ENCODE measurements at regions not wholly inside any gene's neighbourhood (a gene's known extent, or its start where the extent isn't known, plus 50 kb on each side); places are given as distances from the start of the nearest gene placed in this dataset.
"Not testable (repeated sequence)": the region's sequence is repeated elsewhere in the genome, so short reads cannot be mapped to it uniquely, and the experiment has no call there.

DNA sequence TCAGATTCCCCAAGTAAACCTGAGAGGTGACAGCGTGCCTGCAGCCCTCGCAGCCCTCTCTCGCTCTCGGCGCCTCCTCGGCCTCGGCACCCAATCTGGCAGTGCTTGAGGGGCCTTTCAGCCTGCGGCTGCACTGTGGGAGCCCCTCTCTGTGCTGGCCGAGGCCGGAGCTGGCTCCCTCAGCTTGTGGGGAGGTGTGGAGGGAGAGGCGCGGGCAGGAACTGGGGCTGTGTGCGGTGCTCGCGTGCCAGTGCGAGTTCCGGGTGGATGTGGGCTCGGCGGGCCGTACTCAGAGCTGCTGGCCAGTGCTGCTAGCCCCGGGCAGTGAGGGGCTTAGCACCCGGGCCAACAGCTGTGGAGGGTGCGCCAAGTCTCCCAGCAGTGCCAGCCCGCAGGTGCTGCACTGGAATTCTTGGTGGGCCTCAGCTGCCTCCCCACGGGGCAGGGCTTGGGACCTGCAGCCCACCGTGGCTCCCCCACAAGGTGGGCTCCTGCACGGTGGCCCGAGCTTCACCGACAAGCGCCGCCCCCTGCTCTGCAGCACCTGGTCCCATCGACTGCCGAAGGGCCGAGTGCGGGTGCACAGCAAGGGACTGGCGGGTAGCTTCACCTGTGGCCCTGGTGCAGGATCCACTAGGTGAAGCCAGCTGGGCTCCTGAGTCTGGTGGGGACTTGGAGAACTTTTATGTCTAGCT lies 809.7 kb upstream of the ADGRB3 start:
- no peak for DNase-seq

DNA sequence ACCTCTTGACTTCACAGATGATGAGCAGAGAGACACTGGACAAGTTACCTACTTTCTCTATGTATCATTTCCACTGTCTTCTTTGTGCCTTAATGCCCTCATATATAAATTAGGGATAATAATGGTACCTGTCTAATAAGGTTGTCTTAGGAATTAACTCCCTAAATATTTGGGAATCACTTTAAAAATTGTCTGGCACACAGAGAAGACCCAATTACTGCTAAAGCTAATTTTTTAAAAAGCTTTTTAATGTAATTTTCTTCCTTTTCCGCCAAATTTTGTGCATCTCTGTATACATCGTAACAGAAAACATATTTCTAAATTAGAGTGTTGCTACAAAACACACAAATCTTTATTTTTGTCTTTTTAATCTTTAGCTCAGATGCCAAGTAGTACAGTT lies 816.8 kb upstream of the ADGRB3 start:
- DNase-seq, result no peak

DNA sequence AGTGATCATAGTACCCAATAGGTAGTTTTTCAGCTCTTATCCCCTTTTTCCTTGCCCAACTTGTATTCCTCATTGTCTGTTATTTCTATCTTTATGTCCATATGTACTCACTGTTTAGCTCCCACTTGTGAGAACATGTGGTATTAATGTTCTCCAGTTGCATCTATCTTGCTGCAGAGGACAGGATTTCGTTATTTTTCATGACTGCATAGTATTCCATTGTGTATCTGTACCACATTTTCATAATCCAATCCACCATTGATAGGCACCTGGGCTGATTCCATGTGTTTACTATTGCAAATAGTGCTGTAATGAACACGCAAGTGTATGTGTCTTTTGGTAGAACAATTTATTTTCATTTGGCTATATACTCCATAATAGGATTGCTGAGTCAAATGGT lies 819.5 kb upstream of the ADGRB3 start:
- DNase-seq, result no peak

DNA sequence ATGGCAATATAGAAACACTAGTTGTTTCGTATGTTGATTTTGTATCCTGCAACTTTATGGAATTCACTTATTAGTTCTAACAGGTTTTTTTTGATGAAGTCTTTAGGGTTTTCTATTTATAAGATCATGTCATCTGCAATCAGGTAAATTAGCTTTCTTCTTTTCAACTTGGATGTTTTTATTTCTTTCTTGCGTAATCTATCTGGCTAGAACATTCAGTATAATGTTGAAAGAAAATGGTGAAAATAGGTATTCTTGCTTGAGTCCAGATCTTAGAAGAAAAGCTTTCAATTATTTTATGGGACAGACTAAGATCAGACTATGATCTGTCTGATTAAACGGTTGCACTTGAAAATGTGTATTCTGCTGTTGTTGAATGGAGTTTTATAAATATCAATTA lies 820.8 kb upstream of the ADGRB3 start:
- no peak for DNase-seq

DNA sequence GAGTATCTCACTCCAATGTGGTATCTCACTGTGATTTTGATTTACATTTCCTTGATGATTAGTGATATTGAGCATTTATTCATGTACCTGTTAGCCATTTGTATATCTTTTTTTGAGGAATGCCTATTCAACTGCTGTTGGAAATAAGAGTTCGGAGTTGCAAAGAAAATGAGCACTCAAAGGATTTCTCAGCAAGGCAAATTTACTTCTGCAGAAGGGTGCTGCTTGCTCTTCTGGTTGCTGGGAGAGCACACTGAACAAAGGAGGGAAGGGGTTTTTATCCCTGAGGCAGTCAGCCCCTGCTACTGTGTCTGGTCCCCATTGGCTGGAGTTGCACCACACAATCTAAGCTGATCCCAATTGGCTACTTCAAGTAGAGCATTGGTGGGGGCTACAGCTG lies 822.4 kb upstream of the ADGRB3 start:
- DNase-seq, result no peak

DNA sequence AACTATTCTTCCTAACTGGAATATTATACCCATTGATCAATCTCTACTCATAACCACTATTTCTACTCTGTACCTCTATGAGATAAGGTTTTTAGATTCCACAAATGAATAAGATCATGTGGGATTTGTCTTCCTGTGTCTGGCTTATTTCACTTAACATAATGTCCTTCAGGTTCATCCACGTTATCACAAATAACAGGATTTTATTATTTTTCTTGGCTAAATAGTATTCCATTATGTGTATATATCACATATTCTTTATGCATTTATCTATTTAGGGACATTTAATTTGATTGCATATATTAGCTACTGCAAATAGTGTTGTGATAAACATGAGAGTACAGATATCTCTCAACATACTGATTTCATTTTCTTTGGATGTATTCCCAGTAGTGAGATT lies 823.0 kb upstream of the ADGRB3 start:
- no peak for DNase-seq

DNA sequence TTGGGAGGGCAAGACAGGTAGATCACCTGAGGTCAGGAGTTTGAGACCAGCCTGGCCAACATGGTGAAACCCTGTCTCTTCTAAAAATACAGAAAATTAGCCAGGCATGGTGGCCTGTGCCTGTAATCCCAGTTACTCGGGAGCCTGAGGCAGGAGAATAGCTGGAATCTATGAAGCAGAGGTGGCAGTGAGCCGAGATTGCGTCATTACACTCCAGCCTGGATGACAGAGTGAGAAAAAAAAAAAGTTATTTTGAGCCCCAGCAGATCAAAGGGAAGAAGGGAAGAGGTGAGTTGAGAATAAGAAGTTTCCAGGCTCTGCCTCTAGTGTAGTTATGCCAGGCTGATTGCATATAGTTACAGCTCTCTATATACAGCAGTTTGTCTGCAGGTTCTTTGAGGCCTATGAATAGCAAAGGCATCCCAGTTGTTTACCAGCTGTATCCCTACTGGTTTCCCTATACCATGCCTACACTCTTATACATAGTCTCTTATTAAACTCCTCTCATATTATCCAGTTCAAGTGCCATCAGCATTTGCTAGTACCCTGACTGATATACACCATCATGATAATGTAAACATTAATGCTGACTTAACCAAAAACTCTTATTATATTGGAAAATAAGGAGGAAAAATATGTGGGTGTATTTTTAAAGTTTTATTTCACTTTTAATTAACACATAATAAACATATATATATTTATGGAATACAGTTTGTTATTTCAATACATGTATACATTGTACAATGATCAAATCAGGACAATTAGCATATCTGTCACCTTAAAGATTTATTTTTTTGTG lies 823.6 kb upstream of the ADGRB3 start:
- DNase-seq, result no peak

DNA sequence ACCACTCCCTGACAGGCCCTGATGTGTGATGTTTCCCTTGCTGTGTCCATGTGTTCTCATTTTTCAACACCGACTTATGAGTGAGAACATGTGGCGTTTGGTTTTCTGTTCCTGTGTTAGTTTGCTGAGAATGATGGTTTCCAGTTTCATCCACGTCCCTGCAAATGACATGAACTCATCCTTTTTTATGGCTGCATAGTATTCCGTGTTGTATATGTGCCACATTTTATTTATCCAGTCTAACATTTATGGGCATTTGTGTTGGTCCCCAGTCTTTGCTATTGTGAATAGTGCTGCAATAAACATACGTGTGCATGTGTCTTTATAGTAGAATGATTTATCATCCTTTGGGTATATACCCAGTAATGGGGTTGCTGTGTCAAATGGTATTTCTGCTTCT lies 830.3 kb upstream of the ADGRB3 start:
- not testable (repeated sequence) for DNase-seq

DNA sequence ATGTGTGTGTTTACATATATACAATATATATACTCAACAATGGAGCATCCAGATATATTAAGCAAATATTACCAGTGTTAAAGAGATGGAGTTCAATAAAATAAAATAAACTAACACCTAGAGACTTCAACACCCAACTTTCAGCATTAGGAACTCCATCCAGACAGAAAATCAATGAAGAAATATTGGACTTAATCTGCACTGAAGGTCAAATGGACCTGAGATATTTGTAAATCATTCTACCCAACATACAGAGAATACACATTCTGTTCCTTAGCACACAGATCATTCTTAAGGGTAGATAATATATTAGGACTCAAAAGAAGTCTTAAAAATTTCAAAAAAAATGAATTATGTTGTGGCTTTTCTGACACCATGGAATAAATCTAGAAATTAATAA lies 832.3 kb upstream of the ADGRB3 start:
- DNase-seq, result no peak

DNA sequence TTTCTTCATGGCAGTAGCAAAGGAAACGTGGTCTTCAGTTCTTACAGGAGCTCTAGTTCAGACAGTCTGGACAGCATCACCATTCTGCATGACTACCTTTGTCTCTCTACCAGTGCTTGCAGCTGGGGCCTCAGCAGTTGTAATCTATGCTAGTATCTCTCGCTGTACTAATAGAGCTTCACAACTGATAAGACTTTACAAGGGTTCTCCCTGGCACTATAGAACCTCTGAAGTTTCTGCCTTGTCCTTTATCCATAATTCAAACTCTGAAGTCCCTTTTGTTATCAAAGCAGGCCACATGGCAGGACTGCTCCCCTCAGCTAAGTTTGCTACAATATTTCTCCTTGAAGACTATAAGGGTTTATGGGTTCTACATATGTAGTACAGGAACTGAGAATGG lies 842.1 kb upstream of the ADGRB3 start:
- no peak for DNase-seq

DNA sequence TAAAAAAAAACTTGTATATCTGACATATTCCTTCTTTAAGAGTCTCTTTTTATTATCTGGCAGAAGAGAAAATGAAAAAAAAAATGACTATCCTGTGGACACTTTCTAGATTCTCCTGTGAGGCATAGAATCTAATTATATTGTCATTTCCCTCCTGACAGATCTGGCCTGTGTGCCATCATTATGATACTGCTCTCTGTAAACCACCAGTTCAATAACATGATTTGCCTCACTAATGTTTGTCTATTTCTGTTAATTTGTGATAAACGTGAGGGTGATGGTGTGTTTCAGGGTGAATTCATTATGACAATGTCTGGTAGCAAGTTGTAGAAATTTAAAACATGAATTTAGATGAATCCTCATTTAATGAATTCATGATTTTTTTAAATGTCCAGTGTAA lies 844.5 kb upstream of the ADGRB3 start:
- DNase-seq, result no peak

DNA sequence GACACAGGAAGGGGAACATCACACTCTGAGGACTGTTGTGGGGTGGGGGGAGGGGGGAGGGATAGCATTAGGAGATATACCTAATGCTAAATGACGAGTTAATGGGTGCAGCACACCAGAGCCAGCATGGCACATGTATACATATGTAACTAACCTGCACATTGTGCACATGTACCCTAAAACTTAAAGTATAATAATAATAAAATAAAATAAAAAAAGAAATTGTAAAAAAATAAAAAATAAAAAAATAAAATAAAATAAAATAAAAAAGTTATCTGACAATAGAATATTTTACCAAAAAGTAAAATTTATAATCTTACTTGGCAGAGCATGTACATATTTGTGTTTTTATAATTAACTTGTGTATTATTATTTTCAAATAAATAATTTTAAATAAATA lies 848.0 kb upstream of the ADGRB3 start:
- DNase-seq, result not testable (repeated sequence)

DNA sequence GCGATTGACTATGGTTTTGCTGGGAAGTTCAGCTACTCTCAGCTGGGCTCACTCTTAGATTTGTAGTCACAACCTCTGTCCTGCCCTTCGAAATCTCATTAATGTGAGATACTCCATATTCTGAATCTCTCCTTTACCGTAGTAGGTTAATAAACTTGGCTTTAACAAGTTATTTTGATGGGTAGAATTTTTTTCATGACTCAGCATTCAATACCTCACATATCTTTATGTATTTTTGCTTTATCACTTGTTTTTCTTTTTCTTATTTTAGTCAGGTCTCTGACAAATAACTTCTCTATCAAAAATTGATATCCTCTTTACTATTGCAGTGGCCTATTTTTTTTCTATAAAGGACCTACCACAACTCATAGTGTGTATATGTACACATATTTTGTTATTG lies 855.2 kb upstream of the ADGRB3 start:
- DNase-seq, result no peak

DNA sequence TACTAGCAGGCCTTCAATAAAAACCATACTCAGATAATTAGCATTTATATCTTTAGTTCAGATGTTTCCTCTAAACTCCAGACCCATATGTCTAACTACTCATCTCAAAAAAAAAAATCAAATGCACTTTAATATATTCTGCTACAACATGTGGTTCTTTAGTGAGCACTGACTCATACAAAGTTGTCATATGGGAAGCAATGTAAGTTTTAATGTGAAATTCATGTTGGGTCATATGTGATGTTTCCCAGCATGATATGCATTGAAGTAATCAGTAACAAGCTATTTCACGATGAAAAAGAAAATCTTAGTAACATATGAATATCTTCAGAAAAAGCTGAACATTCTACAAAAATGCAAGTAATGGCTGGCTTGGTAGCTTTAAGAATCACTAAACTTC lies 859.7 kb upstream of the ADGRB3 start:
- no peak for DNase-seq

DNA sequence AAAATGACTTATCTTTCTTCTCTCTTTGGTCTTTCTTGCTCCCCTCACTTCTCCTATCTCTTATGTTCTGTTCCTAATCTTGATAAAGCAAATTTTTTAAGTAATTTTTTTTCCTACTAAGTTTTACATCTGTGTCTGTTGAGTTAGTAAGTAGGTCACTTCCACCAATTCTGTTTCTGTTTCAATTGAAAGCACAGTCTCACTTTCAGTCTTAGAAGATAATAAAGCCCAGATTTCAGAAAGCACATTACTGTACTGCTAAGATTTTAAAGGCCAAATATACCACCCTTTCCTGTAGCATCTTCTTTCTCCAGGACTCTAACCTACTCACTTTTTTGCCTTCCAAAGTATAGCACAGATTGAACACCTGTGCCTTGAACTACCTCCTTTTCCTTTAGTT lies 866.1 kb upstream of the ADGRB3 start:
- DNase-seq, result no peak

DNA sequence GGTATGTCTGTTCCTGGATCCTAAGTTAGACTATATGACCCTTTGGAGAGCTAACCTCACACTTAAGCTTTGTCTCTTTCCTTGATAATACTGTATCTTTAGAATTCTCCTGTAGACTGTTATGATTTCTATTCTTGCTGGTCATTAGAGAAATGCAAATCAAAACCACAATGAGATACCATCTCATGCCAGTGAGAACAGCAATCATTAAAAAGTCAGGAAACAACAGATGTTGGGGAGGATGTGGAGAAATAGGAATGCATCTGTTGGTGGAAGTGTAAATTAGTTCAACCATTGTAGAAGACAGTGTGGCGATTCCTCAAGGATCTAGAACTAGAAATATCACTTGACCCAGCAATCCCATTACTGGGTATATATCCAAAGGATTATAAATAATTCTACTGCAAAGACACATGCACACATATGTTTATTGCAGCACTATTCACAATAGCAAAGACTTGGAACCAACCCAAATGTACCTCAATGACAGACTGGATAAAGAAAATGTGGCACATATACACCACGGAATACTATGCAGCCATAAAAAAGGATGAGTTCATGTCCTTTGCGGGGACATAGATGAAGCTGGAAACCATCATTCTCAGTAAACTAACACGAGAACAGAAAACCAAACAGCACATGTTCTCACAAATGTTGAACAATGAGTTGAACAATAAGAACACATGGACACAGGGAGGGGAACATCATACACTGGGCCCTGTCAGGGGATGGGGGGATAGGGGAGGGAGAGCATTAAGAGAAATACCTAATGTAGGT lies 867.8 kb upstream of the ADGRB3 start:
- not testable (repeated sequence) for DNase-seq

DNA sequence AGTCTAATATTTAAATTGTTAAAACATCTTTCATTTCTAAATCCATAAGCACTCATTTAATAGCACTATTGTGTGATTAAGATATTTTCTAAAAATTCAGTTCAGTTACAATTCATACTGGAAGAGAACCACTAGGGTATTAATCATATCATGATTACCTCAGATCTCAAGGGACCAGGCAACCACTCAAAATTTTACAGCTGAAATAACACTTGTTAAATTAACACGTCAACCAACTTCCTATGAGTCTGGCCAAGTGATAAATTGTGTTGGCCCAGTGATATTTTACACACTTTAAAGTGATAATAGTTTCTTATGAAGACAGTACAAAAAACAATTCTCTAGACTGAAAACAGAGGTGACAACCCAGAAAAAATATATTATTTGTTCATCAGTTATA lies 869.0 kb upstream of the ADGRB3 start:
- no peak for DNase-seq

DNA sequence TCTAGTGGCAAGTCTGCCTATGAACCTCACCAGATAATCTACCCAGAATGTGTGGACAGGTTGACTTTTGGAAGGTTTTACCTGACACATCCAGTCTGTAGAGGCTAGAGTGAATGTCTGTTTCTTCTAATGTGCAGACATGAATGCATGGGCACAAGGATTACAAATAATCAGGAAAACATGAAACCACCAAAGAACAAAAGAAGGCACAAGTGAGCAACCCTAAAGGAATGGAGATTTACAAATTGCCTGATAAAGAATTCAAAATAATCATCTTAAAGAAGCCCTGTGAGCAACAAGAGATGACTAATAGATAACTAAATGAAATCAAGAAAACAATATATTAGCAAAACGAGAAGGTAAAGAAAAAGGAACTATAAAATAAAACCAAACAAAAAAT lies 876.1 kb upstream of the ADGRB3 start:
- DNase-seq, result no peak

DNA sequence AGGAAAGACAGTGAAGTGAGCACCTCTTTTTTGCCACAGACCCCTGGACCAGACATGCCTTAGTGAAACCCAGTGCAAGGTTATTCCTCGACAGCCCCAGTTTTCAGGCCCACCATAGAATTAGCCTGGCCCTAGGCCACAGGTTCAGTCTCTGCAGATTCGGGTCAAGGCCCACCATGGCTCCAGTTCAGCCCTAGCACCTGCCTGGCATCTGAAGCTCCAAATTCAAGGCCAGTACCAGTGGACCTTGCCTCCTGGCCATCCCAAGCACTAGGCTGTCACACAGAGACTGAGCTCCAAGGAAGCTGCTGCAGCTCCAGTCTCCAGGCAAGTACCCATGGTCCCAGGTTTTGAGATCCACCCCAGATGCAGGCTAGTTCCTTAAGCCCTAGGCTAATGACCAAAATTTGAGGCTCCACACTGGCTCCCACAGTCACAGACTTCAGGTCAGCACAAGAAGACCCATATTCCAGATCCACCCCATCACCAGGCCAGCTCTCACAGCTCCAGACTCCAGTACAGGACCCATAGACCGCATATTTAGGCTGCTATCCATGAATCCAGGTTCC lies 877.5 kb upstream of the ADGRB3 start:
- no peak for DNase-seq

DNA sequence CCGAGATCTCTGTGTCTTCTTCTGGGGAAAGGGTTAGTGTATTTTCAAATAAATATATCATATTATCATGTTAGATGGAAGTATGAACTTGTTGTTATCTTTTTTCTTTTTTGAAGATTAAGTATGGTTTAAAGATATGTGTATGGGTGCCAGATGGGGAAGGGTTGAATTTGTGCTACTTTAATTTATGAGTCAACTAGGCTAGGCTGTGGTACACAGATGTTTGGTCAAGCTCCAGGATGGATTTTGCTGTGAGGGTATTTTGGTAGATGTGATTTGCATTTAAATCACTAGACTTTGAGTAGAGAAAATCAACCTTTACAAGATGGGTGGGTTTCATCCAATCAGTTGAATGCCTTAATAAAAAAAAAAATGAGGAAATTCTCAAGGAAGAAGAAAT lies 886.6 kb upstream of the ADGRB3 start:
- no peak for DNase-seq

DNA sequence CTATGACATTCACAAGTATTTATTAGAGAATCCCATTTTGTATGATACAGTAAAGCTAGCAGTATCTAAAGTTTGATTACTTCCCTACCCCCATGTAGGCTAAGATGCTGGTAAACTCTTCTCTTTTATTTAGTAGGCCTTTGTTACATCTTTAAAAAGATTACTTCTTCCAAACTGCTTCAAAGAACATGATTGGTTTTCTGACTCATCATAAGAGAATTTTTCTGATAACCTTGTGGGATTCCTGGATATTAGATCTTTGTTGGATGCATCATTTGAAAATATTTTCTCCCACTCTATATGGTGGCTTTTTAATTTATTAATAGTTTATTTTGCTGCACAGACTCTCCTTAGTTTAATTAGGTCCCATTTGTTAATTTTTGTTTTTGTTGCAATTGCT lies 898.3 kb upstream of the ADGRB3 start:
- DNase-seq, result no peak

DNA sequence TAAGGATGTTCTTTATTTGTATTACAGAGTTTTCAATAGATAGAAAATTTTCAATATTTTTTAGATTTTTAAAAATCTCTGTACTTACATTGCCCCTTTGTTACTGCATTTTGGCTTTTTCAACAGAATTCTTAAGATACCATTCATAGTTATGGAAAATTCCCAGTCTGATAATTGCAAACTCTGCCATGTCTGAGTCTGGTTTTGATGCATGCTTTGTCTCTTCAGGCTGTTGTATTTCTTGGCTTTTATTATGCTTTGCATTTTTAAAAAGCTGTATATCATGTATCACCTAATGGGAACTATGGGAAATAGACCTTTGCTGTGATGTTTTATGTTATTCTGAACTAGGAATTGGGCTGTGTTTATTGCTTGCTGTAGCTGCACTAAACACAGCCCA lies 898.9 kb upstream of the ADGRB3 start:
- no peak for DNase-seq

DNA sequence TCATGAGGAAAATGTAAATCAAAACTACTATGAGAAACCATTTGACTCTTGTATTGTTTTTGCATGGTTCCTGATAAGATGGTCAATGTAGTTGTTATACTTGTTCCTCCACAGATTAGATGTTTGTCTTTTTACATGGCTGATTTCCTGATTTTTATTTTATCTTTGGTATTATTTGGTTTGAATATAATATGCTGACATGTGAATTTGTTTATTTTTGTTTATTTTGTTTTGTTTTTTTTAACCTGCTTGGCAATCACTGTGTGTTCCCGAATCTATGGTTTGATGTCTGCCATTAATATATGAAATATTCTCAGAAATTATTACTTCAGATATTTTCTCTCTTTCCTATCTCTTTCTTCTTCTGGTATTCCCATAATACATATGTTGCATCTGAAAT lies 899.5 kb upstream of the ADGRB3 start:
- DNase-seq, result no peak

DNA sequence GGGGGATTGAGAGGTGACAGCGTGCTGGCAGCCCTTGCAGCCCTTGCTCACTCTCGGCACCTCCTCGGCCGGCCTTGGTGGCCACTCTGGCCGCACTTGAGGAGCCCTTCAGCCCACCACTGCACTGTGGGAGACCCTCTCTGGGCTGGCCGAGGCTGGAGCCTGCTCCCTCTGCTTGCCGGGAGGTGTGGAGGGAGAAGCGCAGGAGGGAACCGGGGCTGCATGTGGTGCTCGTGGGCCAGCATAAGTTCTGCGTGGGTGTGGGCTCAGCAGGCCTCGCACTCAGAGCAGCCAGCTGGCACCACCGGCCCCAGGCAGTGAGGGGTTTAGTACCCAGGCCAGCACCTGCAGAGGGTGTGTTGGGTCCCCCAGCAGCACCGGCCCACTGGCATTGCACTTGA lies 912.2 kb upstream of the ADGRB3 start:
- DNase-seq, result no peak
